GM18517 (cell line): ENCODE measurements at regions not wholly inside any gene's neighbourhood (a gene's known extent, or its start where the extent isn't known, plus 50 kb on each side); places are given as distances from the start of the nearest gene placed in this dataset.
"Not testable (repeated sequence)": the region's sequence is repeated elsewhere in the genome, so short reads cannot be mapped to it uniquely, and the experiment has no call there.

ENCODE experiments used
- ATAC-seq: cut with Tn5 transposase; IDR thresholded peaks from one replicate; pipeline ENCODE4 v1.9.1; 2021; ENCODE audit warnings: mild to moderate bottlenecking, moderate library complexity; ENCODE audit not compliant: unreplicated experiment

DNA sequence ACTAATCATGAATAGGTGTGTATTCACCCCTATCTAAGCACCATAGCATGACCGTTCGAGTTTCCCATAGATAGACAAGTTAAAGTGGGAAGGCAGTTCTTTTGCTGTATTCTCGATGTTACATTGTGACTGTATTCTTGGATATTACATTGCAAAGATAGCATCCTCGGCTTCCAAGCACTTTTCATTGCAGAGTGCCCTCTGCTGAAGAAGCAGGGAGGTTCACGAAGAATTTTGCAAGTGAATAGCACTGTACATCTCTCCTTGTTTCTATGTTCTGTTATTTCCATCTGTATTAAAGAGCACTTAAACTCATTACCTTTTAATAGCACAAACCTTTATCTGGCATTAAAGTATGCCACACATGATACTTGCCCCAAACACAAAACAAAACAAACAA lies 426.7 kb upstream of the ARX start:
- ATAC-seq, result no peak

DNA sequence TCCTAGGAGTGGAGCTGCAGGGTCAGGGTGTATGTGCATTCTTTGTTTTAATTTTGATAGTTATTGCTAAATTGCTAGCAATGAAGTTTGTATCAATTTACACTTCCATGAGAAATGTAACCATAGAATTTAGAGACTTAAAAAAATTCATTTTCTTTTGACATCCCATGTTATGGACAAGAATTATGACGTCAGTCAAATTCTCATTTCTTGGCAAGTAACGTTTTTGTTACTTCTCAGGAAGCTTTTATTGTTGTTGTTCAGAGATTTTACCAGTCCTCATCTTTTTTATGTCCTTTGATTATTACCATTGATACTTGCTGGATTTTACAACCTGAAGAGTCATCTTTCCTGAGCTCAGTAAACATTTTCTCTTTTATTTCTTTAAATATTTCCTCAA lies 417.5 kb upstream of the ARX start:
- no peak for ATAC-seq

DNA sequence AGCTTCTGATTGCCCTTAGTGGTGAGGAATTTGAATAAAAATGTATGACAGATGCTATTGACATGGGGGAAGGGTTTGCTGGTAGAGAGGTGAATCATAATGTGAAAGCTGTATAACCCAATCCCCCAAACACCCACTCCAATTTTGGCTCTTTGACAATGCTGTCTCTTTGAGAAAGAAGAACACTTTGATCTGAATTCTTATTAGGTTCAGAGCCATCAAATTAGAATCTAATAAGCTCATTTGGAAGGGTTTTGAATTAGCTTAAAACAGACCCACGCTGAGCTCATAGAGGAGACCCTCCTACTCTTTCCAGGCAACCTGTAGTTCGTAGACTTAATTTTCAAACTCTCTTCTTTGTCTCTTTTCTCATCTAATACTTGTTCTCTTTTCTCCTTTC lies 416.6 kb upstream of the ARX start:
- ATAC-seq, result no peak

DNA sequence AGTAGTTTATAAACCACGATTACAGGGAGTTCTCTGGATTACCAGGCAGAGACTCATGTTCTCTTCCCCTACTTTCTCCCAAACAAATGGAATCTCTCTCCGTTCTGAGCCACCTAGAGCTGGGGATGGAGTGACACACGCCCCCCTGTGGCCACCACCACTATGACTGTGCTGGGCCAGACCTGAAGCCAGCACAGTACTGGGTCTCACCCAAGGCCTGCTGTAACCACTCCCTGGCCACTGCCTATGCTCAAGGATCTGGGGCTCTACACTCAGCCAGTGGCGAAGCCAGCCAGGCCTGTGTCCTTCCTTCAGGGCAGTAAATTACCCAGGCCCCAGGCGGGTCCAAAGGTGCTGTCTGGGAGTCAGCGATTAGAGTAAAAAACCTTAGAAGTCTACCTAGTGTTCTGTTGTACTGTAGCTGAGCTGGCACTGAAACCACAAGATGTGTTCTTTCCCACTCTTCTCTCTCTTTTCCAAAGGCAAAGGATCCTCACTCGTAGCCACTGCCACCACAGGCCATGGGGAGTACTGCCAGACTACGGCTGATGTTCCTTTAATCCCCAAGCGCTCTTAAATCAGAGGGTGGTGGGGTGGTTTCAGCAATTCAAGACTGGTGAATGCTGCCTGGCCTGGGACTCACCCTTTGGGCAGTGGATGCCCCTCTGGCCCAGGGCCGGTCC lies 412.2 kb upstream of the ARX start:
- no peak for ATAC-seq

DNA sequence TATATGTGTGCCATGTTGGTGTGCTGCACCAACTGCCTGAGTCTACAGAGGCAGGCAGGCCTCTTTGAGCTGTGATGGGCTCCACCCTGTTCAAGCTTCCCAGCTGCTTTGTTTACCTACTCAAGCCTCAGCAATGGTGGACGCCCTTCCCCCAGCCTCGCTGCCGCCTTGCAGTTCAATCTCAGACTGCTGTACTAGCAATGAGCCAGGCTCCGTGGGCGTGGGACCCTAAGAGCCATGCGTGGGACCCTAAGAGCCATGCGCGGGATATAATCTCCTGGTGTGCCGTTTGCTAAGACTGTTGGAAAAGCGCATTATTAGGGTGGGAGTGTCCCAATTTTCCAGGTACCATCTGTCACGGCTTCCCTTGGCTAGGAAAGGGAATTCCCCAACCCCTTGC lies 388.4 kb upstream of the ARX start:
- not testable (repeated sequence) for ATAC-seq

DNA sequence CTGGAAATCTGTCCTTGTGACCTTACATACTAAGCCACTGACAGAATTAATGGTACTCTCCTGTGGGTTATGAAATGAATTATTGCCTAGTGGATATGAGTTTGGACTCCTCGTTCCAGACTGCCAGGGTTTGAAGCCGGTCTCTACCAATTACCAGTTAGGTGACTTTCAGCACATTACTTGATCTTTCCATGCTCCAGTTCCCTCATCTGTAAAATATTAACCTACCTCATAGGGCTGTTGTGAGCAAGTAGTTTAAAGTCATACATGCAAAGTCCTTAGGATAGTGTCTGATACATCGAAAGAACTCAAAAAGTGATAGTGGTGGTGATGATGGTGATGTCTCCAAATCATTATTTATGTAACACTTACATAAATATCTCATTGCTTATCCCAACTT lies 373.5 kb upstream of the ARX start:
- ATAC-seq, result no peak

DNA sequence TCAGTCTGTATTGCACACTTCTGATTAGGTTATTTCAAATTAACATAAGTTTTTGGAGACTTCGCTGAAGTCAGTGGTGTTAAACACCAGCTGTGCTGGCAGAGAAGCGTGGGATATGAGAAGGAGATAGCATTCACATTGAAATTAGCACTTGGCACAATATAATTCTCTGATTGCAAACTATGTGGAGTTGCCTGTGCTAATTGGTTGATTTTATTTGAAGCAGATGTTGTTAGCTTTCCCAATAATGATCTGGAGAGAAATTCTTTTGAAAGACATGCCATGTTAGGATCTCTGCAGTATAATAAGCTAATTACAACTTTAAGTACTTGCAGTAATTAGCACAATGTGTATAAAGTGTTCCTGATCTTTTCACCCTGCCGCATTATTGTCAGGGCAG lies 367.4 kb upstream of the ARX start:
- ATAC-seq, result no peak

DNA sequence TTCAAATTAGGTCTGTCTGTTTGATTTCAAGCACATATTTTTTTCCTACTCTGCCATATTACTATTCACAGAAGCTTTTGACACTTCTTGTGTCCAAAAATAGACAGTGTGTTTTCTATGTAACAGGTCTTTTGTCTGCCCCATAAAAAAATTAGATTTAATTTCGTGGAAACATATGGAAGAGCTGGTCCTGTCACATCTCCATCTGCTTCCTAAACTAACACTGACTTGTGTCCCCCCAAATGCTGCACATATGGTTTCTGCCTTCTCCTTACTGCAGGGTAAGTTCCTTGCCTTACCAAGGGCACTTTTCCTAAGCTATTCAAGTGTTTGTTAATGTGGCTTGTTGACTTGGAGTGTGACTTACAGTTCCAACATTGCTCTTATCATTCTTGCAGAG lies 340.7 kb upstream of the ARX start:
- no peak for ATAC-seq

DNA sequence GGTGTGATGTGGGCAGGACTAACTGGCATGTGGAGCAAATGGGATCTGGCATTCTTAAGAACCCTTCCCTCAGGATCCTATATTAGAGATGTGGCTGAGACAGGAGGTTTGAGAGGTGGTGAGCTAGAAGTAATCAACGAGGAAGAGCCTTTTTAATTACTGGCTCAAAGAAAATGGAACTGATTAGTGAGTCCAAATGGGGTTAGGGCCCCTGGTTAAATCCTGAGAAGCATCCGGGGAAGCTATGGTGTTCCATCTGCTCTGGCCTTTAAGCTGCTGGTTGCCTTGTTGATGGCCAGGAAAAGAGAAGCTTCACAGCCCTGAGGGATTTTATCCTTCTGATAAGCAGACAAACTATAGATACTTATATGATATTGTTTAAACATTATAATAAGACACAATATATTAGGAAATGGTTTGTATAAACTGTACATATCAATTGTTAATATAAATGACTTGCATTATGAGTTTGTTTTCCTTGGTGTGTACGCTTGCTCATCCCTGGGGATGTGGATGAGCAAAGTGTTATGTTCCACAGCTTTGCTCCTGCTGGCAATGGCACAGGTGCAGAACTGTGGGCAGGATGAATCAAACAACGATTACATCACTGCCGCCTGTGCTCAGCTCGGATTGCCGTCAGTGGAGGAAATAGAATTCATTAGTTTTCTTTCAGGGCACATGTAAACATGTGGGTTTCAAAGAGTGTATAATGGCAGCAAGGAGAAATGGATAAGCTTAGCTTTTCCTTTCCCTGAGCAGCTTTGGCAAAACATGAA lies 328.6 kb upstream of the ARX start:
- ATAC-seq, result no peak

DNA sequence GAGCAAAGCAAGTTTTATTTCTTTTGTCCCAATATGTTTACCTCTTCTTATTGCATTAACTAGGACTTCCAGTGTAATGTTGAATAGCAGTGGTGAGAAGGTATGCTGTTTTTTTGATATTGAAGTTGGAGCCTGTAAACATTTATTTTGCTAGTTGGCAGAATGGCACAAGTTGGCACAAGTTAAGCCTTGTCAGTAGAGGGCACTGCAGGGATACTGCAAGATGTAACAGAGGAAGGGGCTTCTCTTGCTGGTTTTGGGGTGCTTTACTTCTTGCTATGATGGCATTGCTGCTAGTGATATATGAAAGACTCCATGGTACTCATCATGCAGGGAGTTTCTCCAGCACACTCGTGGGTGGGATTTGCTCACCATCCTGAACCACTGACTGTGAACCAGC lies 327.3 kb upstream of the ARX start:
- no peak for ATAC-seq

DNA sequence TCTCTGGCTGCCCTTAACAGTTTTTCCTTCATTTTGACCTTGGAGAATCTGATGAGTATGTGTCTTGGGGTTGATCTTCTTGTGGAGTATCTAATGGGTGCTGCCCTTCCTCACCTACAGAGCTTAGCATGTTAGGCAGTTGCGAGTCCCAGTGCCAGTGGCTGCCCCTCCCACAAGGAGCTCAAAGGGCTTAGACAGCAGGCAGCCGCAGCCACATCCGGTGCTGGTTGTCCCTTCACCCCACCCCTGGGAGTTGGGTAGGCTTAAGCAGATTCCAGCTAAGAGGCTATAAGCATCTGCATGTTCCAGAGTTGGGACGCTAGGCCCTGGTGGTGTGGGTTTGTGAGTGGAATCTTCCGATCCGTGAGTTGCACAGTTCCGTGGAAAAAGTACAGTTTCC lies 322.1 kb upstream of the ARX start:
- no peak for ATAC-seq

DNA sequence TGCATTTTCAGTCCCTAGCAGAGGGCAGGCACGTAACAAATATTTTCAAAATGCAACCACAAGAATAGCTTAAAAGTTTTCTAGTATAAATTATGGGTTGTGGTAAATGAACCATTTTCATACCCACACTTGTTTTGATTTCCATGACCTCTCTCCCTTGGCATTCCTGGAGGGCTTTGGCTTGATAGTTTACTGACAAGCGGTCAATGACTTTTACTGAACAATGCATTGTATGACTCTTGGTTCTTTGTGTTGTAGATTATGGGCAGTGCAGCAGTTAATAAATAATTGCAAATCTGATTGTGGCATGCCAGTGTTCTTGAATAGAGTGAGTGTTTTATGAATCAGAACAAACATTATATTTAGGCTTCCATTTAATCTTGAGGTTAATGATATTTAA lies 285.2 kb upstream of the ARX start:
- ATAC-seq, result no peak

DNA sequence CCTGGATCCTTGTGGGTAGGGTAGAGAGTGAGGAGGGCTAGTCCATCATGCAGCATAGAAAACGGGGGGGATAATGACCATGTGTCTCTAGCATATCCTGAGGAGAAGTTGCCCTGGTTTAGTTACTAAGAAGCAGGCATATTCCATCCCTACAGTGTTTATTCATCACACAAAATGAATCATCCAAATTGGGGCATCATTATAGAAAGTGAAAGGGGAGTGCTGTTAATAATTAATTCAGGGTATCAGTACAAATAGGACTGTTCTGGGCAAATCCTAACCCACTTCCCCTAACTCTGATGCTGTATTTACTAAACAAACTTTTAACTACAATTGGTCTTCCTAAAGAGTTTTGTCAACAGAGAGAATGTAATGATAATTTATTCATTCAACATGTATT lies 281.1 kb upstream of the ARX start:
- ATAC-seq, result peak; percentile 63

DNA sequence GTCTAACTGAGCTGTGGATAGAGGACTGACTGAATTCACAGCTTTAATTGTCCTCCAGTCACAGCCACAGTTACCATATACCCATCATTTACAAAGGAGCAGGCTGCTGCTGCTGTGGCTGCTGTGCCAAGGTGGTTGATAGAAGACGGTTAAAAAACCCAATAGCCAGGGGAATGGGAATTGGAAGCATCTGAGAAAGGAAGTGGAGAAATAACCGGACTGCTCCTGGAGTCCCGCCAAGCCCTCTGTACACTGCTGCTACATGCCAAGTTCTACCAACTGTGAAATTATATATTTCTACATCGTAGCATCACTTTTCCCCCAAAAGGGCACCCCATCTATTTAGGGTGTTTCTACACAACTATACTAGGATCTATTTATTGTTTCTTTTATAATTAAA lies 279.7 kb upstream of the ARX start:
- ATAC-seq, result no peak

DNA sequence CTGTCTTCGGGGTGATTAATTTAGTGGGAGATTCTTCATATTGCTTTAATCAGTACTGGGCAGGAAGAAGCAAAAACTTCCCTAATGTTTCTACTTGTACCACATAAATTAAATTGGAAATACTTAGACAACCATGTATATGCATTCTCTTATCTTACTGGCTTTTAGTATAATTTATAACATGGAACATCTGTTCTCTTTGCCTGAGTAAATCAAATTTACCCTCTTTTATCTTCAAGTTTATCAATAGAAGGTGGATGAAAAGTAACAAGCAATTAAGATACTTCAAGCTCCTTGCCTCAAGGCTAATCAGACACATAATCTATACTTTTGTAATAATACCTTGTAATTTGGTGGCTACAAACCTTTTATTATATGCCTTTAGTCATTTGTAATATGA lies 274.4 kb upstream of the ARX start:
- ATAC-seq, result no peak

DNA sequence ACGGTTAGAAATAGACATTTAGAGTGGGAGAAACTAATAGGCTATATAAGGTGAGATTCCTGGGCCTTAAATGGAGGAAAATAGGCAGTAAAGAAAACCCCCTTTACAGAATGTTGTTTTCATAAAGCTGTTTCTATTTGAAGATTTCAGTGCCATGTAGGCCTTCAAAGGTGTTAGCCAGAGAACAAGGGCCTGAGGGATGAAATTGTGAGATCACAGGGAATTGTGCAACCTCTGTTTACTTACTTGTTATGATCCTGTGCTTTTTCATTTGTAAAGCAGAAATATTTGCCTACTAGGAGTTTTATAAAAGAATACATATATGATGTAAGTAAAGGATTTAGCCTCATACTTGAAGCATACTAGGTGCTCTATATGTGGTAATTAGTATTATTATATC lies 272.9 kb upstream of the ARX start:
- ATAC-seq, result no peak

DNA sequence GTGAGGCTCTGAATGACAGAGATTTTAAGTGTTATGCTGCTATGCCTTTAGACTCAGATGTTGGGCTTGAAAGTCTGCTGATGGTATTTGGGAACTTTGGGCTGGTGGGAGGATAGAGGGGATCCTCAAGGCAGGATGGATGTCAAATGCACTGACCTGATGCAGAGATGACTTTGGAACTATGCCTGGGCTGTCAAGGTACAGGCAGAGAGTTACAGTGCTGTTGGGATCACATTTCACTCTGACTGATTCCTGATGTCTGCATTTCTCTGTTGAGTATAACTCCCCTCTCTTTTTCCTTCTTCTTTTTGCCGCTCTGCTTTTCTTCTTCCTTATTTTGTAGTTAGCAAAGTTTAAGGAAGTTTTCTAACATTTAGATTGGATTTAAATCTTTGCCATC lies 271.8 kb upstream of the ARX start:
- no peak for ATAC-seq

DNA sequence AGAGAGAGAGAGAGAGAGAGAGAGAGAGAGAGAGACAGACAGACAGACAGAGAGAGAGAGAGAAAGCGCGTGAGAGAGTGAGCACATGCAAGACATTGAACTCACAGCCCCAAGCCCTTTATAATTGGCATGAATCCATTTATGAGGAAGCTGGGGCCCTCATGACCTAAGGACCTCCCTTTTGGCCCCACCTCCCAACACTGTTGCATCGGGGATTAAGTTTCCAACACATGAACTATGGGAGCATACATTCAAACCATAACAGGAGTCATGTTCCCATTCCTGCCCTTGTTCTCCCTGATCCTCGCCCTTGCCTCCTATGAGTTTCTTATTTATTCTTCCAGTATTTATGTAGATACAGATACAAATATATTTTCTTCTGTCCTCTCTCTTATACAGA lies 269.8 kb upstream of the ARX start:
- ATAC-seq, result no peak

DNA sequence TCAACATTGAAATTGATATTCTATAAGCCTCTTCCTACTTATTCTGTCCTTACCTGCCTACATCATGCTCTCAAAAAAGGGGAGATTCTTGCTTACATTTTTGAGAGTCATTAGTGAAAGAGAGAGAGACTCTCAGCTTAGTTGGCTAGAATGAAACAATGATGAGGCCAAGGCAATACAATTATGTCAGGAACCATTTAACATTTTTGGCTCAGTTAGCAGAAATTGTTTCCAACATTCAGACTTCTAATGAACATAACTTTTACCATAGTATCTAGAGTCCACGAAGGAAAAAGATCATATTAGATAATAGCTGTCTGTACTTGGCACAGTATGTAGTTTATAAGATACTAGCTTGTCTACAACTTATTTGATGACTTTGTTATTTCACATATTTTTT lies 263.7 kb upstream of the ARX start:
- ATAC-seq, result no peak

DNA sequence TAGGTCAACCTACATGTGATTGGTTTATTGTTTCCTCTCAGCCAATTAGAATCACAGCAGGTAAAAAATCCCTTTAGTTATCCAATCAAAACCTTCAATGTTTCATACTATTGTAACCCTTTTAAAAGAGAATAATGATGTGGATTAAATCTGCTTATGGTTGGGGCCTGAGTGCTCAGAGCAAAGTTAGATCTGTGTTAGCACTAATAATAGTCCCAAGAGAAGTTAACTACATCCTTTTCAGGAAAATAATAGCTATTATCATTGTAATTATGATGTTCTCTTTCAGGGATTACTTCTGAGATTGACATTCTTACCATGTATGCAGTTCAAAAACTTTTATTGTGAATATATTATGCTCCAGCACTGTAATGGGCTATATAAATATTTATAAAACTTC lies 262.6 kb upstream of the ARX start:
- no peak for ATAC-seq

DNA sequence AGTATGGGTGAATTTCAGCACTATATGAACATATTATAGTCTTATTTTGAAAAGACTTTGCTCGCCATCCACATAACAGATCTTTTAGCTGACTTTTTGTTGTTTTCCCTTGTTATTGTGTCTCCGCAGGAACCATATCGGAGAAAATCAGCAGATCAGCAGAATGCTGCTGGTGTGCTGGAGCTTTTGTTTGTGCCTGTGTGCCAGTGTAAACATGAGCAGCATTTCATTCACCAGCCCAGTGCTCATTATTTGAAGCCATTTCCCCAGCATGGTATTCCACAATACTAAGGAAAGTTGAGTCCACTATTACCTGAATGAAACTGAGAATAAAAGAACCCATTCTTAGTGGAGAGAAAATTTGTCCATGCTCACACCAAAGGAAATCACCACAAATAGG lies 261.8 kb upstream of the ARX start:
- ATAC-seq, result no peak

DNA sequence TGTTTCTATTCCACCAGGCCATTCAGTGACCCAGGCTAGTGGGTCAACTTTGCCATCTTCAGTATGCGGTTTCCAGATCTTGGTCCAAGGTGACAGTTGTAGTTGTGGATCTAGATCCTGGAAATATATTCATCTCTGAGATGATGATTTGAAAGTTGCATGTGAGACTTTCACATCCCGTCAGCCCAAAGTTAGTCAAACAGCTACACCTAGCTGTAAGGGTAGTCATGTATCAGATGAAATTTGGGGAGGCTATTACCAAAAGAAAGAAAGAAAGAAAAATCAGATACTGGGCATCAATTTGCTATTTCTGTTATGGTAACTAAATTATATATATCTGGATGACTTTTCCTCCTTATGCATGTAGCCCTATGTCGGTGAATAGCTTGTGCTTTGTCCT lies 259.4 kb upstream of the ARX start:
- ATAC-seq, result no peak

DNA sequence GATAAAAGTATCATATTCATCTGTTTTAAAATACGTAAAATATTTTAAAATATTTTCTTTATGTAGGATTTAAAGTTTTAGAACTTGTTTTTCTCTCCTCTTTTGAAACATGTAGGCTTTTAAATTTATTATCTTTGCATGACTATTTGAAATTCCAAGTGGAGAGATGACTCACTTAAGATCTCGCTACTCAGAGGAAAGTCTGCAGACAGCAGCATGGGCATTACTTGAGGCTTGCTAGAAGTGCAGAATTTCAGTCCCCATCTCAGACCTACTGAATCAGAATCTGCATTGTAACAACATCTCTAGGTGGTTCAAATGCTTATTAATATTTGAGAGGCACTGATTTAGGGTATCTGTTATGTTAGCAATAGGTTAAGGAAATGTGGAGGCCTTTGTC lies 225.7 kb upstream of the ARX start:
- ATAC-seq, result no peak
